SK-N-MC (cell line): ENCODE measurements at regions not wholly inside any gene's neighbourhood (a gene's known extent, or its start where the extent isn't known, plus 50 kb on each side); places are given as distances from the start of the nearest gene placed in this dataset.

Experiments used
- DNase-seq: peaks from one replicate; pipeline ENCODE4 v3.0.0-alpha.2; 2011; ENCODE audit warnings: low read depth, low spot score
- H3K27ac ChIP-seq: fragments of 200-600 bp; sonication (generic); 2 replicates; pipeline ENCODE4 v1.5.1; 2016; ENCODE audit warnings: mixed run types
- H3K36me3 ChIP-seq: fragments of 200-600 bp; sonication (generic); 2 replicates; pipeline ENCODE4 v1.6.1; 2017; ENCODE audit warnings: antibody characterized with exemption, low read length, mixed read lengths; ENCODE audit not compliant: insufficient read depth
- H3K4me3 ChIP-seq: fragments of 200-600 bp; sonication (generic); 2 replicates; pipeline ENCODE4 v1.5.1; 2016
- H3K9ac ChIP-seq: fragments of 200-600 bp; sonication (generic); 2 replicates; pipeline ENCODE4 v1.8.0; 2017; ENCODE audit warnings: mixed run types, mixed read lengths; ENCODE audit not compliant: insufficient read length
- H3K9me3 ChIP-seq: fragments of 200-600 bp; sonication (generic); 2 replicates; pipeline ENCODE4 v1.6.1; 2017; ENCODE audit warnings: low read depth, mild to moderate bottlenecking, antibody characterized with exemption, low read length, moderate library complexity, mixed read lengths
- EZH2 ChIP-seq: fragments of 200-600 bp; sonication (generic); IDR thresholded peaks from one replicate; pipeline ENCODE4 v1.6.1; 2017; ENCODE audit warnings: antibody characterized with exemption
- FOXP2 ChIP-seq: optimal IDR thresholded peaks from 2 replicates; pipeline ENCODE3; 2011; ENCODE audit warnings: mild to moderate bottlenecking, moderate library complexity; ENCODE audit not compliant: insufficient read depth; ENCODE audit errors: extremely low read length, control extremely low read depth
- POLR2AphosphoS5 ChIP-seq: IDR thresholded peaks from 2 replicates; pipeline ENCODE4 v1.6.1; 2012; ENCODE audit warnings: mild to moderate bottlenecking, low read depth, low read length, borderline replicate concordance

DNA sequence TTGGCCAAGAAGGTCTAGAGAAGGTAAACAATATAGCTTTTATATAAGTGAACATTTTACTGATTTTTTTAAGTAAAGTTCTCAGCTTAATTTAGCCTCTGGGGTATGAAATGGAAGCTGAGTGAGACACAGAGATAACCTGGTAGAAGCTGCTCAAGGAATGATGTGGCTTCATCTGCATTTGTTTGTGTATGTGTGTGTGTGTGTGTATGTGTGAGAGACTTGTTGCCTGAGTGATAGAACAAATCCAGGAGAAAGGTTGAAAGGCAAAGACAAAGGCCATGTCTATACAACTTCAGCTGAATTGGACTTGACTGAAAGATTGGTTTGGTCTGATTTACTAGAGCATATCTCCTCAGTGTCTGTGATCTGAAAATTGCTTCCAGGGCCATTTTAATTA is 63.6 kb downstream of the PCDH7 start:
- Histone ChIP-seq H3K36me3 (no peaks in the 10 kb centered on the region), H3K4me3 (no peak overlapping the region), H3K9ac (no peak overlapping the region), H3K27ac (no peak overlapping the region), H3K9me3 (no peaks in the 10 kb centered on the region)
- TF ChIP-seq EZH2 (no peak), POLR2AphosphoS5 (no peak), FOXP2 (no peak)
- no peak for DNase-seq

DNA sequence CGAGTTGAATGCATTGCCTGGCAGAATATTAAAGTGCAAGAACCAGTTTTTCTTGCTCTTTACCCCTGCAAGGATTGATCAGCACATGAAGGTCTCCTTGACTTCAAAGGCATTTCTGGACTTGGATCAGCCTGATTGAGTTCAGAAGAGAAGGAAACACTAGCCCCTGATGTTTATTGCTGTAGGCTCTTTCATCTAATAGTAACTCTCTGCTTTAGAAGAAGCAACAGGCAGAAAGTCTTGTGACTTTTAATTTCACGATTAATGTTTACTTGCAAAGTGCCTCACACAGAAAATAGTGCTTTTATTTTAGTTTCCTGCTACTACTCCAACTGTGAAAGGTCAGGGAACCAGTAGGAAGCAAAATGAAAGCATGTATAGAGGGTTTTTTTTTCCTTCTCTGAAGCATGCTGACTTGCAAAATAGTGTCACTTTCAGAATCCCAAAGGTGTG is 69.1 kb downstream of the PCDH7 start:
- no peaks in the 10 kb centered on the region for H3K9me3 ChIP-seq
- no peak overlapping the region for H3K27ac ChIP-seq
- H3K9ac ChIP-seq: no peak overlapping the region
- H3K36me3 ChIP-seq: no peaks in the 10 kb centered on the region
- H3K4me3 ChIP-seq: no peak overlapping the region
- no peak for TF ChIP-seq EZH2
- TF ChIP-seq FOXP2: no peak
- TF ChIP-seq POLR2AphosphoS5: no peak
- DNase-seq: no peak

DNA sequence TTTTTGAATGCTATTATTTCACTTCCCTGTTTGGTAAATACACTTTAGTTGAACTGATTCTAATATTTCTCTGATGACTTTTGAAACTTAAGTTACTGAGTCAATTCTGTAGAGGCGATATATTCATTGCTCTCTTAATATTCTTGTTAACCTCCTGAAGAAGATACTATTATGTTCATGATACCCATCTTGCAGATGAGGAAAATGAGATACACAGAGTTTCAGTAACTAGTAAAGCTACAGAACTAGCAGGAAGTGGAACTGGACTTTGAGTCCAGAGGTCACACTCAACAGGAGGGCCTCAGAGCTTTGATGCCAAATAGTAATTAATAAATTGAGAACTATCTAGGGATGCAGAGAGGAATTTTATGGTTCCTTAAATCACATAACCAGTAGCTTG is 70.0 kb downstream of the PCDH7 start:
- no peak overlapping the region for H3K27ac ChIP-seq
- no peak for DNase-seq

DNA sequence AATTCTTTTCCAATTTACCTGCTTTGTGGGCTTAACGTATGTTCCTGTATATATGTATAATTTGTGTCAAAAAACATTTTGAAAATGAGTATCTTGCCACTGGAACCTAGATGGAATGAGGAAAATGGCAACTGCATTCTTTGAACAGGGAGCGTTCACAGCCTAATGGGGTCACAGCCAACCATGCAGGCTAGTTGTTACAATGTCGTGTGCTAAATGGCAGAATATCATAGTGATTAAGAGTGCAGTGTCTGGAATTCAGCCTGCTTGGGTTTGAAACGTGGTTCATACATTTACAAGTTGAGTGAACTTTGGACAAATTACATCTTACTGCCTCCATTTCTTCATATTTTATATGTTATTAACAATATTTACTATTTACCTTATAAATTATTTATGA is 70.8 kb downstream of the PCDH7 start:
- Histone ChIP-seq H3K9ac (no peak overlapping the region), H3K36me3 (no peaks in the 10 kb centered on the region), H3K27ac (no peak overlapping the region), H3K4me3 (no peak overlapping the region), H3K9me3 (no peaks in the 10 kb centered on the region)
- no peak for TF ChIP-seq FOXP2
- TF ChIP-seq POLR2AphosphoS5: no peak
- TF ChIP-seq EZH2: no peak
- no peak for DNase-seq

More for the DNA sequence above, 70.0 kb downstream of the PCDH7 start:
- no peak overlapping the region for H3K9ac ChIP-seq
- no peaks in the 10 kb centered on the region for H3K9me3 ChIP-seq
- H3K36me3 ChIP-seq: no peaks in the 10 kb centered on the region
- H3K4me3 ChIP-seq: no peak overlapping the region
- TF ChIP-seq POLR2AphosphoS5 (no peak), EZH2 (no peak), FOXP2 (no peak)

DNA sequence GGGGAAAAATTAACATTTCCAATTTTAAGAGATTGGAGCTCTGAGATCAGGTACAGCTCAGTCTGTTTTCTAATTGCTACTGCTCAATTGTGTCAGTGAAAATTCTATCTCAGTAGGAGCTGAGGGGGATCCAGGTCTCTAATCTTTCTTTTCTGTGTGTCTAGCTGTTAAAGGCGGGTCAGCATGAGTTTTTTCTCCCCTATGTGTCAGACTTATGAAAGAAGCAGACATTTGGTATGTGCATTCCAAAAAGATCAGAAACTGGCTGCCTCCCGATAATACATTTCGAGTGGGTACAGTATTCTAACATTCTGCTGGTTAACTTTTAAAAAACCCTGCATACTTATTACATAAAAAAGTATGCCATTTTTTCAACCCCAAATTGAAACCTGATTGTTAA is 72.4 kb downstream of the PCDH7 start:
- H3K4me3 ChIP-seq: no peak overlapping the region
- no peak overlapping the region for H3K9ac ChIP-seq
- no peaks in the 10 kb centered on the region for H3K9me3 ChIP-seq
- H3K36me3 ChIP-seq: no peaks in the 10 kb centered on the region
- H3K27ac ChIP-seq: no peak overlapping the region
- TF ChIP-seq FOXP2: no peak
- no peak for TF ChIP-seq POLR2AphosphoS5
- TF ChIP-seq EZH2: no peak
- DNase-seq: no peak

DNA sequence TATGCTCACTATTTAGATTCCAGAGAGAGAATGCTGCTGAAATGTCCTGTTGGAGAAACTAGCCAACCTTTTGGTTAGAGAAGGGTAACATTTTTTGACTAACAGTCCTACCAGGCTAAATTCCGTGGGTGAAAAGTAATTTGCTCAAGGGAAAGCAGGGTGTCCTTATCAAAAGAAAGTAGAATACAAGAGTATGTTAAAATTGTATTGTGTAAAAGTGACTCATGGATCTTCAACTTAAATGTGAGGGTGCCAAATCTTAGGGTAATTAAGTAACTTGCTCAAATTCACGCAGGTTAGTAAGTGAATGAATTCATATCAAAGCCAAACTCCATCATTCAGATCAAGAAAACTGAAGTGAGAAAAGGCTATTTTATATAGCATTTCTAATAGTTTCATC is 81.7 kb downstream of the PCDH7 start:
- no peak for DNase-seq
- Histone ChIP-seq H3K27ac (no peak overlapping the region), H3K4me3 (no peak overlapping the region), H3K9ac (no peak overlapping the region), H3K9me3 (no peaks in the 10 kb centered on the region), H3K36me3 (no peaks in the 10 kb centered on the region)
- TF ChIP-seq POLR2AphosphoS5 (no peak), EZH2 (no peak), FOXP2 (no peak)

DNA sequence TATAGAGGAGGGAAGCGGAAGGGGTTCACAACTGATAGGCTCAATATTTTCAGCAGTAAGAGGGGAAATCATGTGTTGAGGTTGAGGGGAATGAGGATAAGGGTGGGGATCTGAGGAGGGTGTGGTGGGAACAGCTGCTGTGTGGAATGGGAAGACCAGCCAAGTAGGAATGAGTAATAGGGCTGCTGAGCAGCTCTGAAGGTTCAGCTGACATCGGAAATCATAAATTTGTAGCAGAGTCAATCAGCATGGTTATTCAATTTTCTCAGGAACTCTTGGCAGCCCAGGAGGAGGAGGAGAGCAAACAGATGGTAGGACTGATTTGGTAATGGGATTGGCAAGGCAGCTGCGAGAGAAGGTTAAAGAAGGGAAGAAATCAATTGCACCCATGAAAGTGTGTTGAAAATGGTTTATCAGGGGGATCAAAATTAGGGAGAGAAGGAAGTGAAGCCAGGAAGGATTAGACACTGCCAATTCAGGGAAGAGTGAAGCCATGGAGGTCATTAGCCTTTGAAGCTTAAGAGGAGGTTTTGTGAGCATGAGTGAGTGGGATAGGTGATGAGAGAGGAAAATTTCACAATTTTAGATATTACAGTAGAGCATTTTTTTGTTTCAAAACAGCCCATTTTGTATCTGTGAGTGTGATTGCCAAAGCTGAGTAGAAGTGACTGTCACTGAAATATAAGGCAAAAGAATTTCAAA is 82.6 kb downstream of the PCDH7 start:
- no peak for DNase-seq
- H3K4me3 ChIP-seq: no peak overlapping the region
- no peak overlapping the region for H3K27ac ChIP-seq
- H3K9me3 ChIP-seq: no peaks in the 10 kb centered on the region
- TF ChIP-seq FOXP2: no peak
- no peak for TF ChIP-seq EZH2
- TF ChIP-seq POLR2AphosphoS5: no peak
- H3K36me3 ChIP-seq: no peaks in the 10 kb centered on the region
- H3K9ac ChIP-seq: no peak overlapping the region

DNA sequence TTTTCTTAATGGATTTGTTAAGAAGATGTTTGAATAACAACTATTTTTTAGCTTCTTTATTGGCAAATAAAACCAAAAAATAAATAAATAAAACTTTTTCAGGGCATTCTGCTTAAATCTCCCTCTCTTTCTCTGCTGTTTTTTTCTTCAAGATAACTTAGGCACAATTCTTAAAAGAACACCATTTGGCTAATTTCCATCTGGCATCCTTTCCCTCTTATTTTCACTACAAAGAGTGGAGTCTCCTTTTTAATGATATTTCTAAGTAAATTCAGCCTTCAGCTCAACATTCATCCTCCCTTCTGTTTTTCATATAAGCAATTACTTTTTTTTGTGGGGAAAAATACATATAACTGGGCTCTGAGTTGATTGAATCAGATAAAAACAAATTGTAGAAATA is 88.1 kb downstream of the PCDH7 start:
- Histone ChIP-seq H3K9me3 (no peaks in the 10 kb centered on the region), H3K4me3 (no peak overlapping the region), H3K27ac (no peak overlapping the region), H3K36me3 (no peaks in the 10 kb centered on the region), H3K9ac (no peak overlapping the region)
- TF ChIP-seq POLR2AphosphoS5 (no peak), EZH2 (no peak), FOXP2 (no peak)
- DNase-seq: no peak

DNA sequence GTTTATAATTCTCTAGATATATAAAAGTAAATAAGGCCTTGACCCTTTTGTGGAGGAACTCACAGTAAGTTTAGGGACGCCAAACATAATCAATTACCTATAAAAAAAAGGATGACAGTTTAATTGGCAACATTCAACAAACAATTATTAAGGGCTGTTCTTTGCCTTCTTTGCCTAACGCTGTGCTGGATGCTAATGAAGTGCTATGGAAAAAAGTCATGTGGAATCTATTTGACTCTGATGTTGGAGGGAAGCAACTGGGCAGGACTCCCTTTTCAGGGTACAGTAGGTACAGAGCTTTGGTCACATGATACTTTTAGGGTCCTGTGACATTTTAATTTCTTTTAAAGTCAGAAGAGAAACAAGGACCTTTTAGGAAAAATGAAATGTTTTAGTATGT is 91.1 kb downstream of the PCDH7 start:
- H3K9me3 ChIP-seq: no peaks in the 10 kb centered on the region
- H3K4me3 ChIP-seq: no peak overlapping the region
- no peak for DNase-seq
- no peaks in the 10 kb centered on the region for H3K36me3 ChIP-seq
- no peak overlapping the region for H3K9ac ChIP-seq
- TF ChIP-seq EZH2 (no peak), FOXP2 (no peak), POLR2AphosphoS5 (no peak)
- H3K27ac ChIP-seq: no peak overlapping the region
